ENCODE measurements at regions not wholly inside any gene's neighbourhood (a gene's known extent, or its start where the extent isn't known, plus 50 kb on each side); places are given as distances from the start of the nearest gene placed in this dataset.

DNA sequence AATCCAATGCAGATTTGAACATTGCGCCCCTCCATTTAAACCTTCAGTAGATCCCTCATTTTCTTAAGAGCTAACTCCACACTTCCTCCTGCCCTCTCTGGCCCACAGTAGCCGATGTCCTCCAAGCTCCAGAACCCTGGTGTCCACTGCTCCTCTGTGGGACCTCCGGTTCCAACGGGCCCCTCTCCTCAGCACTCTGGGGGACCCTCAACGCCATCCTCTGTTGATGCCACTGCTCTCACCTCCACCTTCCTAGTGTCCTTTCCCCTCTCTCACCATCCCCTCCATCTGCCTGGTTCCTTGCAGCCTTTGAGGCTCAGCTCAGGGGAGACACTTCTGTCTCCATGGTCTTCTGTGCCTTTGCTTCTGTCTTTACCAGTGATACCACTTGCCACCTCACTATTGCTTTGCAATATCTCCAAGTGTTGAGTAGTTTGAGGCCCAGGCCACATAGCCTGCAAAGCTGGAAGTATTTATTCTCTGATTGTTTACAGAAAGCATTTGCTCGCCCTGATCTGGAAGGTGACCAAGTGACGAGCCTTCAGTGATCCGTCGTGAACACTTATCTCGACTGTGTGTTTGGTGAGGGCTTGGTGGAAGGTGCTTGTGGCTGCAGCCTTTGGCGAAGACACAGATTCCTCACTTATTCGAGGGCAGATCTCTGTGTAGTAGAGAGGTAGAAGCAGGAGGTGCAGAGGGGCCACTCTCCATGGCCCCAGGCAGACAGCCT lies 104.8 kb upstream of the SHH start:
- Histone ChIP-seq H3K27me3 (replicated peaks) (peaks cover 4% of the 10 kb centered on the region), H3K4me3 (ENCODE audit: low read depth, low read length) (no peak overlapping the region), H3K36me3 (replicated peaks) (no peaks in the 10 kb centered on the region), H3K27ac (no peak overlapping the region)
- DNase-seq, result no peak
- TF ChIP-seq, protein P1, sequence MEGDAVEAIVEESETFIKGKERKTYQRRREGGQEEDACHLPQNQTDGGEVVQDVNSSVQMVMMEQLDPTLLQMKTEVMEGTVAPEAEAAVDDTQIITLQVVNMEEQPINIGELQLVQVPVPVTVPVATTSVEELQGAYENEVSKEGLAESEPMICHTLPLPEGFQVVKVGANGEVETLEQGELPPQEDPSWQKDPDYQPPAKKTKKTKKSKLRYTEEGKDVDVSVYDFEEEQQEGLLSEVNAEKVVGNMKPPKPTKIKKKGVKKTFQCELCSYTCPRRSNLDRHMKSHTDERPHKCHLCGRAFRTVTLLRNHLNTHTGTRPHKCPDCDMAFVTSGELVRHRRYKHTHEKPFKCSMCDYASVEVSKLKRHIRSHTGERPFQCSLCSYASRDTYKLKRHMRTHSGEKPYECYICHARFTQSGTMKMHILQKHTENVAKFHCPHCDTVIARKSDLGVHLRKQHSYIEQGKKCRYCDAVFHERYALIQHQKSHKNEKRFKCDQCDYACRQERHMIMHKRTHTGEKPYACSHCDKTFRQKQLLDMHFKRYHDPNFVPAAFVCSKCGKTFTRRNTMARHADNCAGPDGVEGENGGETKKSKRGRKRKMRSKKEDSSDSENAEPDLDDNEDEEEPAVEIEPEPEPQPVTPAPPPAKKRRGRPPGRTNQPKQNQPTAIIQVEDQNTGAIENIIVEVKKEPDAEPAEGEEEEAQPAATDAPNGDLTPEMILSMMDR (IDR thresholded peaks at IDR 0.05; ENCODE audit: low read depth, low read length, missing control alignments), result no peak
- in situ Hi-C loops (cut with HindIII; ENCODE audit: low pct_ligation_motif_present, low sequenced_read_pairs), result no loop called here

DNA sequence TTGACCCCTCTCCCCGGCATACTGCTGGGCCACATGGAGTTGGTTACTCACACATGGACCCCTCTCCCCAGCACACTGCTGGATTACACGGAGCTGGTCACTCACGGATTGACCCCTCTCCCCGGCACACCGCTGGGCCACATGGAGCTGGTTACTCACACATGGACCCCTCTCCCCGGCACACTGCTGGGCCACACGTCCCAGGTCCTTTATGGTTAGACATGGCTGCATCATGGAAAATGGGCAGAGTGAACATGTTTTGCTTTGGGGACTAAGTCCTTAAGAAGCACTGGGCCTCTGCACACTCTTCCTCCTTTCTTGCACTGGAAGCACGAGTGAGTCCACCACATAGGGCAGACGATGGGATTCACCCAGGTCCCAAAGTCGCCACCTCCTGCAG lies 102.1 kb upstream of the SHH start:
- Histone ChIP-seq H3K36me3 (replicated peaks) (no peaks in the 10 kb centered on the region), H3K4me3 (ENCODE audit: low read depth, low read length) (no peak overlapping the region), H3K27ac (no peak overlapping the region), H3K27me3 (replicated peaks) (peaks cover 4% of the 10 kb centered on the region)
- no peak for DNase-seq
- TF ChIP-seq, protein P1 (IDR thresholded peaks at IDR 0.05; ENCODE audit: low read depth, low read length, missing control alignments), result no peak
- in situ Hi-C loops (cut with HindIII; ENCODE audit: low pct_ligation_motif_present, low sequenced_read_pairs), result no loop called here

DNA sequence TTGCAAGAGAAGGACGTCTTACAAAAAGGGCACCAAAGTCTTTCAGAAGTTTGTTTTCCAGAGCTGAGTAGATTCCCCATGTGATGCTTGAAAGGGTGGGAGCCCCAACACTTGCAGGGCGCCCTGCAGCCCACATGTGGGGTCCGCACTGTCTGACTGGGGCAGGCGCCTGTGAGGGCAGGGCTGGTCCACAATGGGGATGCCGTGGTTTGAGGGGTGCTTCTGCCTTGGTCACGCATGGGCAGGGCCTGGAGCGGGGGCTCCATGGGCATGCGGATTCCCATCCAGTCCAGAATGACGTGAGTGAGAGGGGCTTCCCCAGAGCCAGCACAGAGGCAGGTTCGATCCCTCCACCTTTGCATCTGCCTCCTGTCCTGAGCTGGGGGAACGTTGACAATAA lies 101.5 kb upstream of the SHH start:
- DNase-seq, result no peak
- Histone ChIP-seq H3K4me3 (ENCODE audit: low read depth, low read length) (no peak overlapping the region), H3K27me3 (replicated peaks) (peaks cover 4% of the 10 kb centered on the region), H3K27ac (no peak overlapping the region), H3K36me3 (replicated peaks) (no peaks in the 10 kb centered on the region)
- TF ChIP-seq, protein P1 (IDR thresholded peaks at IDR 0.05; ENCODE audit: low read depth, low read length, missing control alignments), result no peak
- in situ Hi-C loops (cut with HindIII; ENCODE audit: low pct_ligation_motif_present, low sequenced_read_pairs), result no loop called here

DNA sequence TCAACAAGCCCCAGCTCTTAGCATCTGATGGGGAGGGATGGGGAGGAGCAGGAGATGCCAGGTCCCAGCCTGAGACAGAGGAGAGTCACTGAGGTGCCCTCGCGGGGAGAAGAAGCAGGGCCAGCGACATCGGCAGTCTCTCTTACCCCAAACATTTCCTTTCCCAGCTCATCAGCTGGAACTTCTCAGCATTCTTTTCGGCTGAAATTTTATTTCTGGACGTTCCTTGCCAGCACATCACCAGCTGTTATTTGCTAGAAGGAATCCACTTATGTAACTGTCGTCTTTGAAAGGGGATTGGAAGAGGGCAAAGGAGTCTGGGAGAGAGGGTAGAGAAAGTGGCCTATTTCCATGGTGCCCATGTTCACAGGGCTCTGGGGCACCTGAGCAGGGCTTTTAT lies 101.0 kb upstream of the SHH start:
- in situ Hi-C loops (cut with HindIII; ENCODE audit: low pct_ligation_motif_present, low sequenced_read_pairs), result no loop called here
- Histone ChIP-seq H3K27me3 (replicated peaks) (peaks cover 4% of the 10 kb centered on the region), H3K4me3 (ENCODE audit: low read depth, low read length) (no peak overlapping the region), H3K36me3 (replicated peaks) (no peaks in the 10 kb centered on the region), H3K27ac (no peak overlapping the region)
- no peak for DNase-seq
- TF ChIP-seq, protein P1 (IDR thresholded peaks at IDR 0.05; ENCODE audit: low read depth, low read length, missing control alignments), result no peak

DNA sequence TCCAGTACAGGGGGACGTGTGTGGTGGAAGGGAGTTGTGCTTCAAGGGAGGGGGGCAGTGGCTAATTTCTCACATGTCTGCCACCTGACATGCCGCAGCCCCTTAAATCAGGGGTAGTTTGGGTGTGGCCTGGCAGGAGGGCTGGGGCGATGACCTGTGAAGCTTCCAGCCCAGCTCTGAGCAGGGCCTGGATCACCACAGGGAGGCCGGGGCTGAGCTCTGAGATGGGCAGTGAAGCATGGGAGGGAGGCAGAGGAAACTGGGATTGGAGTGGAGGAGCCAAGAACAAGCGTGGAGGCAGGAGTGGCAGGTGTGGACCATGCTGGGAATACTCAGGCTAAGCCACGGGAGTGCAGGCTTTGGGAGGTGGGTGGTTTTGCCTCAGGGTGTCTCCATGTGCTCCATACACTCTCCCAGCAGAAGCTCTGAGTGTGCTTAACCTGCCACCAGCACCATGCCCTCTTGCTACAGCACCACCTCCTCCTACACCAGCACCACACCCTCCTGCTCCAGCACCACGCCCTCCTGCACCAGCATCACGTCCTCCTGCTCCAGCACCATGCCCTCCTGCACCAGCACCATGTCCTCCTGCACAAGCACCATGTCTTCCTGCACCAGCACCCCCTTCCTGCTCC lies 99.3 kb upstream of the SHH start:
- TF ChIP-seq, protein P1 (IDR thresholded peaks at IDR 0.05; ENCODE audit: low read depth, low read length, missing control alignments), result no peak
- DNase-seq, result no peak
- in situ Hi-C loops (cut with HindIII; ENCODE audit: low pct_ligation_motif_present, low sequenced_read_pairs), result no loop called here

More for the DNA sequence above, 99.3 kb upstream of the SHH start:
- peaks cover 4% of the 10 kb centered on the region for H3K27me3 ChIP-seq (replicated peaks)
- H3K4me3 ChIP-seq (ENCODE audit: low read depth, low read length), result no peak overlapping the region
- H3K36me3 ChIP-seq (replicated peaks), result no peaks in the 10 kb centered on the region
- no peak overlapping the region for H3K27ac ChIP-seq

All from brain microvascular endothelial cell (primary cell).